Suppressor macrophage treated with lipopolysaccharide for 4 hours (primary cell): ENCODE measurements at regions not wholly inside any gene's neighbourhood (a gene's known extent, or its start where the extent isn't known, plus 50 kb on each side); places are given as distances from the start of the nearest gene placed in this dataset.

Experiments used
- DNase-seq: peaks from one replicate; pipeline ENCODE4 v3.0.0-alpha.2; 2020

DNA sequence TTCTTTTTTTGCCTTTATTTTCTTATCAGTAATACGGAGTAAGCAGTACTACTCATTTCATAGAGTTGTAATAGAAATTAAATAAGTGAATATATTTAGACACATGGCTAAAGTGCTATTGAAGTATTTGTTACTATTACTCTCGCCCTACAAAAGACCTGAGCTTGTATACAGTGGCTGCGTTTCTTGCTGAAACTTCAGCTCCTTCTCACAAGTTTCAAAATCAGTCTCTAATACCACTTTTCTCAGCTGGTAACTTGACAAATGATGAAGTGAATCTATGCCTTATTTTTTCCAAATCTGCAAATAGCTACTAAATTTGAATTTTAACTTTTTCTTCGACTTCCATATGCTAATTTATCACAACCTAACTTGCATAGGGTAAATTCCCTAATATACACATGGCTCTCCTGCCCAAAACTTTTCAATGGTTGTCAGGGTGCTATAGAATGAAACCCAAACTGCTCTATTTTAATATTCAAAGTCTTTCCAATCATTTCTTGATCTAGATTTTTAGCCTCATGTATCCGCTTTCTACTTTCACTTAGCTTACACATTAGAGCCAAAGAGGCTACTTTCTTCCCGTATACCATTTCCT, 347.8 kb upstream of the GULP1 start:
- DNase-seq = no peak

- DNase-seq = no peak
Measured at GRCh38 chr2:187949859-187950258, 341.8 kb upstream of the GULP1 start.

DNA sequence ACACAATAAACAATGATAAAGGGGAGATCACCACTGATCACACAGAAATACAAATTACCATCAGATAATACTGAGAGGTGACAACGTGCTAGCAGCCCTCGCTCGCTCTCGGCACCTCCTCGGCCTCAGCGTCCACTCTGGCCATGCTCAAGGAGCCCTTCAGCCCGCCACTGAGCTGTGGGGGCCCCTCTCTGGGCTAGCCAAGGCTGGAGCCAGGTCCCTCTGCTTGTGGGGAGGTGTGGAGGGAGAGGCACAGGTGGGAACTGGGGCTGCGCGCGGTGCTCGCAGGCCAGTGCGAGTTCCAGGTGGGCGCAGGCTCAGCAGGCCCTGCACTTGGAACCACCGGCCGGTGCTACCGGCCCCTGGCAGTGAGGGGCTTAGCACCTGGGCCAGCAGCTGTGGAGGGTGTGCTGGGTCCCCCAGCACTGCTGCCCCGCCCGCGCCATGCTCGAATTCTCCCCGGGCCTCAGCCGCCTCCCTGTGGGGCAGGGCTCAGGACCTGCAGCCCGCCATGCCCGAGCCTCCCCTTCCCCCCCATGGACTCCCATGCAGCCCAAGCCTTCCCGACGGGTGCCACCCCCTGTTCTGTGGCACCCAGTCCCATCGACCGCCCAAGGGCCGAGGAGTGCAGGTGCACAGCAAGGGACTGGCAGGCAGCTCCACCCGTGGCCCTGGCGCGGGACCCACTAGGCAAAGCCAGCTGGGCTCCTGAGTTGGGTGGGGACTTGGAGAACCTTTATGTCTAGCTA, 340.0 kb upstream of the GULP1 start:
- no peak for DNase-seq

DNA sequence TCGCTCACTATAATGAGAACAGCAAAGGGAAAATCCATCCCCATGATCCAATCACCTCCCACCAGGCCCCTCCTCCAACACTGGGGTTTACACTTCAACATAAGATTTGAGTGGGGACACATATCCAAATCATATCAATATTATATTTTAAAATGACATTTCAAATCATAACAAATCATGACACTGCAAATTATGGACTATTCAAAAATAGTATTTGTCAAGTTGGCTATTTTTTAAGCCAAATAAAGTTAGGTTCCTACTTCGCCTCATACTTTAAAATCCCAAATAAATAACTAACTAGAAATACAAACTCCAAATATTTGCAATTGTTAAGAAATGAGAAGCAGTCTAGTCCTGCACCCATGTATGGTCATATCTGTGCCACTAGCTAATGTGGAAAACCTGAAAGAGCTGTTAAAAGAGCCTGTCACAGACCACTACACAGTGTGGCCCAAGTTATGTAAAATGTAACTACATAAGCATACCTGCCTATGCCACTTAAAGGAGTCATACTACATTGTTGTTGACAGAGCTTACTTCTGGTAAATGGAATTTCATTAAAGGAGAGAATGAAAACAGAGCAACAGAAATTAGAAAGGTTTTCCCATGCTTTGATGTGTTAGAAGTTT, 334.7 kb upstream of the GULP1 start:
- no peak for DNase-seq

DNA sequence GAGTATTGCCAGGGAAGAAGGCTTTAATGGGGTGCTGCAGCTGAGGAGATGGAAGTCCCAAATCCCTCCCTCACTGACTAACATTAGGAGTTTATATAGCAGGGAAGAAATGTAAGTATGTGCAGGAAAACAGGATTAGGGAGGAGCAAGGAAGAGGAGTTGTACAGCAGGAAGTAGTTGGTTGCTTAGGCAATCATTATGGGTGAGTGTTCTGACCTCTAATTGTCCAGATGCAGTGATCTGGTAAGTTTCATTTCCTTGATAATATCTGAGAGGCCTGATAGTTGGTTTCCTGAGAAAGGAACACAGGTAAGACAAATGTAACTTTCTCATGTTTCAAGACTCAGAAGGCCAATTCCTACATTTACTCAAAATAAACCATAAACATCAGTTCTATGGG, 331.9 kb upstream of the GULP1 start:
- DNase-seq = peak; percentile 14

DNA sequence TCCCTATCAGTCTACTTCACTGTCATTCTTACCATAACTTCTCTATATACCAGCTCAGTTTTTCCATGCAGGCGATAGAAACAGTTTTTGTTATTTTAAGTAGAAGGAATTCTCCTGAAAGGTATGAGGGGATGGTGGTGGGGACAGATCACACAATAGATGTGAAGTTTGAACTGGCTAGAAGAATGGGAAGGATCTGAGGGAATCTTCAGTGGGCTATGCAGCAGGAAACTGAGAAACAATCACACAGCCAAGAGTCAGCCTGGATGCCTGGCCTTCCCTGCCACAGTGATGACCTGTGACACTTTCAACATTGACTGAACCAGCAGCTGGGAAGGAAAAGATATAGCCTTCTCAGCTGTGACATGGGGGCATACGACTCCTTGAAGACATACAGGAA, 329.1 kb upstream of the GULP1 start:
- DNase-seq = peak; percentile 18

GRCh38 chr2:187964746-187965145, 326.9 kb upstream of the GULP1 start:
- DNase-seq = no peak

DNA sequence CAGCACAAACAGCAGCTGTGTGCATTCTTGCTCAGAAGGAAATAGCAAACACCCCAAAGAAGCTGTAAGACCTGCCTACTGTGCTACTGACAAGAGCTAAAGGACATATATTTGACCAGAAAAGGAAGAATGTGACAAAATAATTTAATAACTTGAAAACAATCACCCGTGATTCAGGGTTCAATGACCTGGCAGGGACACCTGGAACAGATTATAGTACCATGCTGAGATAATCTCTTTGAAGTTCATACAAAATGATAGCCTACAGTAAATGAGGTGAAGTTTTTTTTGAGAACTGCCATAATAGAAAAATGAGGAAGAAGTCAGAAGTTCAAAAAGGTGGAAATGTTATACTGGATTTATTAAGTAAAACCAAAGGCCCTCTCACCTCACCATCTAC, 324.8 kb upstream of the GULP1 start:
- DNase-seq = no peak

DNA sequence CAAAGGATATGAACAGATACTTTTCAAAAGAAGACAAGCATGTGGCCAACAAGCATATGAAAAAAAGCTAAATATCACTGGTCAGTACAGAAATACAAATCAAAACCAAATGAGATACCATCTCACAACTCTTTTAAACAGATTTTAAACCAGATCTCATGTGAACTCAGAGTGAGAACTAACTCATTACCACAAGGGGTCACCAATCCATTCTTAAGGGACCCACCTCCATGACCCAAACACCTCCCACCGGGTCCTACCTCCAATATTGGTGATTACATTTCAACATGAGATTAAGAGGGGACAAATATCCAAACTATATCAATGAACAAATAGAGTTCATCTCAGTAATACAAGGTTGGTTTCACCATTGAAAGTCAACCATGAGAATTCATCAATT, 319.8 kb upstream of the GULP1 start:
- DNase-seq = no peak

DNA sequence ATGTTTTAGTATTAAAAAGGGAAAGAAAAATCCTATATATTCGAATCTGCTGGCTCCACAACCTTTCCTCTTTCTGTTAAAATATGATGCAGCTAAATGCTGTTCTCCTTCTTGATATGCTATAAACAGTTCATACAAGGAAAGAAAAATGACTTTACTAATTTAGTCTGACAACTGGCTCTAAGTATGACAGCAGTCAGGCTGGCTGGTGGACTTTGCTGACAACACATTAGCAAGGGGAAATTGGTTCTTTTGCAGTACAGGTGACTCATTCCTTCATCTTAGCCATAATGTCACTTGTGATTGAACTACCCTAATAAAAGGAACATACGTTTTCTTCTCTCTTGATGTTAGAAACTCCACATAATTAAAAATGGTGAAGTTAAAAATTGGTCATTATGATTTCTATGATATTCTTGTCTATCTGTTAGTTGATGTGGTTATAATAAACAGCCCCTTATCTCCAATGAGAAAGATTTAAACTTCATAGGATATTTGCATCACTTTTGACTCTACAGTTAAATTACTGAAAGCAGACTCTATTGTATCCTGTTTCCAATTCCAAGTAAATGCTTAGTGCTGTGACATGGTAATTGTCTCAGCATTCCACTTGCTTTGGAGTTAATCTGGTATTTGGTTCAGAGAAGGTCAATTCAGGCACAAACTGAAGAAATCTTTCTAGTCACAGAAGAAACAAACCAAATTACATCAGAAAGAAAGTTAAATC, 315.3 kb upstream of the GULP1 start:
- DNase-seq = peak; percentile 46

- no peak for DNase-seq
Measured at GRCh38 chr2:187976986-187977333, 314.7 kb upstream of the GULP1 start.

GRCh38 chr2:187978356-187978755, 313.3 kb upstream of the GULP1 start:
- DNase-seq = no peak

DNA sequence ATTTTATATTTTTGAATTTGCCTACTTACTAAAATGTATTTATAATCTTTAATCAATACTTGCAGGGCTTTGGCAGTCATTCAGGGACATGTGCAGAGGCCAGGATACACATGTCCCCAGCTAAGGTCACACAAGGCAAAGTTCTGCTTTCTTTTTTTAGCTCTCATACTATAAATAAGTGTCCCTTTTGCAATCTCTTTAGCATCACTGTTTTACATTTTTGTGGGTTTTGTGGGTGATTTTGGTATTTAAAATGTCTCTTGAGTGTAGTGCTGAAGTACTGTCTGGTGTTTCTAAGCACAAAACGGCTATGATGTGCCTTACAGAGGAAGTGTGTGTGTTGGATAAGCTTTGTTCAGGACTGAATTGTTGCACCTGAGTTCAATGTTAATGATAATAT, 309.0 kb upstream of the GULP1 start:
- peak; percentile 61 for DNase-seq

DNA sequence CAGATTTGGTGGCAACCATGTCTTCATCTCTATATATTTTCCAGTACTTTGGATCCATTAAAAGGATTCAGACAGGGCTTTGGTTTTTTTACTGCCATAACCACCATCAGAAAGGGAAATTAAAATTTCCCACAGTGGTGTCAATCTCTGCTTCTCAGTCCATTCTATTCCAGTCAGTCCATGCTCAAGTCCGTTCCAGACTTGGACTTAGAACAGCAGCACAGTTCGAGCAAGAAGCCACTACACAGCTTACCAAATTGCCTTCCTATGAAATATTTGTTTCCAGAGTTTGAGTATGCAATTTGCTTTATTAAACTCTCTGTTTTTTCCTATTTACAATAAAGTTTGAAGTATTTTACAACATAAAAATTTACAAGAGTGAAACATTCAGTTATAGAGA, 306.5 kb upstream of the GULP1 start:
- DNase-seq = no peak

GRCh38 chr2:187985923-187986322, 305.8 kb upstream of the GULP1 start:
- no peak for DNase-seq

DNA sequence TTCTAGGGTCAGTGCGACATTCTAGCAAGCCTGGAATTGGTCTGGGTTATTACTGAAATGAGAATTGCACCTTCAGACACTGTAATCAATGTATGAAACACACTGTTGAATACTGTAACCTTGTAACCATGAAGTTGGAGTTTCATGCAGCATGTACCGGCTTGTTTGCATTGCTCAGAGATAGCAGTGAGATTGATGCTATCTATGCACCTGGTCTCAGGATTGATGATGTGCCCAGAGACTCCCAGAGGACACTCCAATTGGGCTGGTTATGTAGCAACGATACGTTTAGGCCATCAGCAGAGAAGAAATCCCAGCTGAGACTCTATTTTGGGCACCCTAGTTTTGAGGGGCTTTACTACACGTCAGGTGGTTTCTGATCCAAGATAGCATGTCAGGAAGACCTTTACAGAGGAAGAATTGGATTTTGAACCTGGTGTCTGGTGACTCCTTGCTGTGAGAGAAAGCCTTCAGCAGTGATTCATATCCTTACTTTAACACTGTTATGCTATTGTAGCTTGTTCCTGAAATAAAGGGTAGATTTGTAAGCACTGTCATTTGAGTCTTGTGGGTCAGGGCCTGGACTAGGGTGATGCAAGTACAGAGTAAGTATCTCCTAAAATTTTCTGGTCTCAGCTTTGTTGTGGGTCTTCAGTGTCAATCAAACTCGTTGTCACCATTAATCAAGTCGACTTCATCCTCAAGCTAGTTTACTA, 305.1 kb upstream of the GULP1 start:
- DNase-seq = peak; percentile 40

DNA sequence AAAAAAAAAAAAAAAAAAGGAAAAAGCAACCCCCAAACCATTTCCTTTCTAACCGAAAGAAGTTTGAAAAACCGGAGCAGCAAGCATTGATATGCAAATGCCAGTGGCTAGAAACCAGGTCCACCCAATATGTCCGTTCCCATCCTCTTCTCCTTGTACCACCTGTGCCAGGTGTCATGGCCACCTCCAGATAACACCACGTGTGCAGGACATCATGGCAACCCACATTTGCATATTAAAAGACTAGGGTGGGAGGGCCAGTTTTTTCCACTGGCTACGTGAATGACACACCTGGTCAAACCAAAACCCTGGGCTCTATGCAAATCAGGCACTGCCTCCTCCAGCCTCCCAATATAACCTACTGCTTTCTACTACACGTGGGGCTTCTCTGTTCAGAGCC, 303.3 kb upstream of the GULP1 start:
- DNase-seq = no peak

DNA sequence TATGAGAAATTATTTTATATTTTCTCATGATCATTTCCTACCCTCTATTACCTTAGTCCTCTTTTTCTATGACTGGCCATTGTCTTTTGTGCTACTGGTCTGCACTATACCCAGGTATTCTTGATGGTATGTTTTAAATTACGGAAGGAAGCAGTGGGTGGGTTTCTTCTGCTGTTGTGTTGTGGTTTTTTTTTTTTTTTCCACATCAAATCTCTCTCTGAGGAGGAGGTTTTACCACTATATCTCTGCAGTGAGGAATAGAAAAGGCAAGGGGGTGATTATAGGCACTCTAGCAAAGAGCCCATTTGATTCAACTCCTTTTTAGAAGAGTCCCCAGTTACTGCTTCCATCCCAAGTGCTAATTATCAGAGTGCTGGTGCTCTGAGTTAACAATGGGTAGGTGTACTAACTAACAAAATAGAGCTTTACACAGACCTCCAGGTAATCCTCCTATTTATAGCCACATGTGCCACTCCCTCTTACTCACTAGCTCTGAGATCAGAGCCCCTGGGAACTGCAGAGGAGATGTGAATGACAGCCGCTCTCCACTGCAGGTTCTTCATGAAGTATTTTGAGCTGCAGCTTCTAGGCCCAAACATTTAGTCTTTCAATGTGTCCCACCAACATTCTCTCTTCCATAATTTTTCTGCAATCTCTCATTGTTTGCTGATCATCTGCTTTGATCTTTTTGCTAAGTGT, 301.6 kb upstream of the GULP1 start:
- no peak for DNase-seq

DNA sequence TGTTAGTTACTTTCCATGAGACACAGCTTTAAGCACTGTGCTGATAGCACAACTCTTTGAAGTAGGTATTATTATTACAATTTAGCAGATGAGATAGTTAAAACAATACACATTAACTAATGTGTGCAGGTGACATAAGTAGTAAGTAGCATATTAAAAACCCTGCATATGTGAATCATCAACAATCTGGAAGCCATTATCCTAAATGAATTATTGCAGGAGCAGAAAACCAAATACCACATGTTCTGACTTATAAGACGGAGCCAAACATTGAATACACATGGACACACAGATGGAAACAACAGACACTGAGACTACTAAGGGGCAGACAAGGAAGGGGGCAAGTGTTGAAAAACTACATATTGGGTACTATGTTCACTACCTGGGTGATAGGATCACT, 300.3 kb upstream of the GULP1 start:
- DNase-seq = no peak

GRCh38 chr2:187994464-187995331, 297.0 kb upstream of the GULP1 start:
- peak; percentile 61 for DNase-seq

DNA sequence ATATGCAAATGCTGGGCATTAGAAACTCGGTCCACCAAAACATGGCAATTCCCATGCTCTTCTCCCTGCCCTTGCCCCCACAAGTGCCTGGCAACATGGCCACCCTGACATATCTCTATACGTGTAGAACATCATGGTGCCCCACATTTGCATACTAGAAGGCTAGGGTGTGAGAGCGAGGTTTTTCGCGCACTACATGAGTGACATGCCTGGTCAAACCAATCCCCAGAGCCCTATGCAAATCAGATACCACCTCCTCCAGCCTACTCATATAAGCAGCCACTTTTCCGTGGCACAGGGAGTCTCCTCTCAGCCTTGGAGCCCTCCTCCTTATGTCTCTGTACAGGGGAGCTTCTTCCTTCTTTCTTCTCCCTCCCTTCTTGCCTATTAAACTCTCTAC, 296.1 kb upstream of the GULP1 start:
- DNase-seq = no peak

DNA sequence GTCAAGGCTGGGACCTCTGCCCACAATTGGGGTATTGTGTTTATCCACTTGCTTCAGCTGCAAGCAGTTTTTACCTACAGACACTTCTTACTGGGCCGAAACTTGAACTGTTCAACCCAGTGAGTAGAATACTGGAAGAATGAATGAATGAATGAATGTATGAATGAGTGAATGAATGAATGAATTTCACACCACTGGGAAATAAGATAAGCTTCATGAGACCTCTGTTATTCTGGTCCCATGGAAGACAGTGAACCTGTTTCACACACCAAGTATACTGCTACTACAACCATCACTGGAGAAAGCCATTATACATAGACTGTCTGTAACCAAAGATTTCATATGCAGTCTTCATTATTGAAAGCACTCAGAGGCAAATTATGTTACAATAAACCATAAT, 295.0 kb upstream of the GULP1 start:
- no peak for DNase-seq
